Inflammatory macrophage treated with lipopolysaccharide for 1 hour (primary cell): ENCODE measurements at regions not wholly inside any gene's neighbourhood (a gene's known extent, or its start where the extent isn't known, plus 50 kb on each side); places are given as distances from the start of the nearest gene placed in this dataset.
"Not testable (repeated sequence)": the region's sequence is repeated elsewhere in the genome, so short reads cannot be mapped to it uniquely, and the experiment has no call there.

Experiments used
- DNase-seq, 2 donors: peaks; one replicate each; pipeline ENCODE4 v3.0.0-alpha.2; 2020 to 2022

DNA sequence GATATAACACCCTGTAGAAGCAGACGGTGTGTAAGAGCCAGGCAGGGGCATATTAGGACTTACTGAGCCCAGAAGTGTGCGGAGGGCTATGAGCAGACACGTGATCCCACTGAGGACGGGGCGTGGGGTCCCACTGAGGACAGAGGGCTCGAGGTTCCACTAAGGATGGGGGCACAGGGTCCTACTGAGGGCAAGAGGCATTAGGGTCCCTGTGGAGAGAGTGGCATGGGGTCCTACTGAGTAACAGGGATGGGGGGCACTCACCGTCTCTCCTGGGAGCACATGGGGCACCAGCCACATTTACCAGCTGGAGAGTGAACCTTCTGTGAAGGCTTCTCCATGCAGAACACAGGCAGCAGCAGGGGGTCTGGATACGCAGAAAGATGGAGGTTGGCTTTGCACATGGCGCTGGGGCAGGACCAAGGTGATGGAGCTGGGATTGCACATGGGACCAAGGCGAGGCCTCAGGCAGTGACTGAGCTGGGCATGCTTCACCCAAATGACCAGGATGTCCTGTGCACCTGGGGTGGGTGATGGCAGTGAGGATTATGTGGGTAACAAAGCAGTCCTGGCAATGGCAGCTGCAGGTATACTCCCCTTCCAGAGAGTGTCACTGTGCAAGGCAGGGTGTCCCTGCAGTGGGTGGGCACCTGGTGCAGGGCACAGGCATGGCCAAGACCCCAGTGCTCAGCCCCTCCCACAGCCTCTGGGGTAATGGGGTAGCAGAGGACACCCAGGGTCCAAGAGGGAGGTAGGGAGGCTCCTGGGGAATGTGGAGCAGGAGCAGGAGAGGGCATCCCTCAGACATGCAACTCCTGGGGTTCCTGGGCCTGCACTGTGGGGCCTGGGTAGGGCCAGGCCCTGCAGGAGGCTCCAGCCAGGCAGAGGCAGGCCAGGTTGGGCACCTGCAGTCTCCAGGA lies 278.1 kb downstream of the TCERG1L start:
- no peak for DNase-seq

GRCh38 chr10:131034451-131034850 lies 277.1 kb downstream of the TCERG1L start:
- DNase-seq, result no peak

- DNase-seq, result no peak
These were observed 275.7 kb downstream of the TCERG1L start for GRCh38 chr10:131035779-131036178.

- no peak for DNase-seq
These were observed 273.5 kb downstream of the TCERG1L start for GRCh38 chr10:131038056-131038455.

GRCh38 chr10:131041031-131041430 lies 270.5 kb downstream of the TCERG1L start:
- no peak for DNase-seq

DNA sequence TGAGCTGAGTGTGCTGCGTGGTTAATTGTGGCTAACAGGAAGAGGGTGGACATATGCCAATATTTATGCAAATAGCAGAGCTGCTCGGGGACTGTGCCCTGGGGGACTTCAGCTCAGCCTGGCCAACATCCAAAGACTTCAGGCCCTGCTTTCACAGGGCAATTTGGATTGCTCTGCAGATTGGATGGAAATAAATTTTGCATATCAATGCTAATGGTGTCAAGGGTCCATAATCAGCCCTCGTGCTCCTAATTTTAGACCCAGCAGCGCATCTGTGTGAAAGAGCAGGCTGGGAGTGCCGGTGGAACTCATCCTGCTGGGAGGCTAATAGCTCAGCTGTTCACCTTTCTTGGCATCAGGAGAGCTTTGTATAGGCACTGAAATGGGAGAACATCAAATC lies 270.1 kb downstream of the TCERG1L start:
- DNase-seq, result no peak

- DNase-seq, result not testable (repeated sequence)
These were observed 269.5 kb downstream of the TCERG1L start for GRCh38 chr10:131042015-131042414.
